Stomach smooth muscle (tissue), 2 donors: ENCODE measurements at regions not wholly inside any gene's neighbourhood (a gene's known extent, or its start where the extent isn't known, plus 50 kb on each side); places are given as distances from the start of the nearest gene placed in this dataset.

Experiments
- H3K27ac ChIP-seq: one replicate; pipeline ENCODE4 v1.7.0; 2013; ENCODE audit warnings: mild to moderate bottlenecking, low read length, inconsistent platforms
- H3K27me3 ChIP-seq, 2 donors: one replicate each; pipeline ENCODE4 v1.7.0; 2013; ENCODE audit warnings: low read length in 2 of 2; ENCODE audit not compliant: insufficient read depth in 2 of 2, control insufficient read depth in 1 of 2
- H3K36me3 ChIP-seq, 2 donors: one replicate each; pipeline ENCODE4 v1.7.0; 2013; ENCODE audit warnings: low read length in 2 of 2; ENCODE audit not compliant: control insufficient read depth in 2 of 2, insufficient read depth in 2 of 2
- H3K4me1 ChIP-seq: one replicate; pipeline ENCODE4 v1.7.0; 2013; ENCODE audit warnings: low read length; ENCODE audit not compliant: control insufficient read depth, insufficient read depth
- H3K4me3 ChIP-seq, 2 donors: one replicate each; pipeline ENCODE4 v1.7.0; 2013; ENCODE audit warnings: low read length in 2 of 2
- H3K9ac ChIP-seq, 2 donors: one replicate each; pipeline ENCODE4 v1.7.0; 2013; ENCODE audit warnings: low read length in 2 of 2, mild to moderate bottlenecking in 1 of 2
- H3K9me3 ChIP-seq, 2 donors: one replicate each; pipeline ENCODE4 v1.7.0; 2013; ENCODE audit warnings: low read length in 2 of 2; ENCODE audit not compliant: control insufficient read depth in 2 of 2
- donor health status: healthy.
- donor health status: Pancreatic carcinoma.

DNA sequence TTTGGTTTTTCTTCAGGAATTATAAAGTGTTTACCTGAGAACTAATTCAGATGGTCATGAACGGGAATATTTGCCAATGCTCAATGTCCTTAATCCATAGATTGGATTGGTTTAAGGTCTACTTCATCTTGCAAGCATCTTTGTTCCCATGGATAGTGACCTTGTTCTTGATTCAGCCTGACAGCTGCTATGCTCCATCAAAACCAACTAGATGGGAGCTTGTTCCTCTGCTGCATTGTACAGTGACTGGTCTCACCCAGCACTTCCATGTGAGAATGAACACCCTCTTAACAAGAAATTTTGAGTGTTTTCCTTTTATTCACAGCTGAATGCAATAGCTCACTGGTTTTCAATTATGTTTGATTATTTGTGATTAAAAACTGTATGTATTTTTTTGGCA, 312.6 kb upstream of the ACTBL2 start:
- Histone ChIP-seq H3K36me3 (no peaks in the 10 kb centered on the region), H3K4me1 (no peaks in the 10 kb centered on the region), H3K27ac (no peak overlapping the region), H3K4me3 (no peak overlapping the region), H3K27me3 (no peaks in the 10 kb centered on the region), H3K9me3 (no peaks in the 10 kb centered on the region), H3K9ac (no peak overlapping the region)

DNA sequence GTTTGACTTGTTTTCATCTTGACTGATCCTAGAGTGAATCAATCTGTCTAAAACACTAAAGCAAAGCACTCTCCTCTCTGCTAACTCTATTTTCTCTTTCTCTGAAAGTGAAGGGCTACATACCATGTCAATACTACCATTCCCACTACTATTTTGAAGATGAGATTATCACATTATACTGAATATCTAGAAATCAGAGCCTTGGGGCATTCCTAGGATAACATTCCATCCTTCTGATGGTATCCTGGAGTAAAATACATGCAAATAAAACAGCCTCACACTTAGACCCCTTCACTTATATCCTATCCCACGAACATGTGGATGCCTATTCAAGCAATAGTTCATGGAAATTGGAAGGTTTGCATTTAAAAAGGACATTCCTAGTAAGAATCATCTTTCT, 309.3 kb upstream of the ACTBL2 start:
- Histone ChIP-seq H3K4me1 (no peaks in the 10 kb centered on the region), H3K9me3 (no peaks in the 10 kb centered on the region), H3K36me3 (no peaks in the 10 kb centered on the region), H3K9ac (no peak overlapping the region), H3K27me3 (no peaks in the 10 kb centered on the region), H3K27ac (no peak overlapping the region), H3K4me3 (no peak overlapping the region)

DNA sequence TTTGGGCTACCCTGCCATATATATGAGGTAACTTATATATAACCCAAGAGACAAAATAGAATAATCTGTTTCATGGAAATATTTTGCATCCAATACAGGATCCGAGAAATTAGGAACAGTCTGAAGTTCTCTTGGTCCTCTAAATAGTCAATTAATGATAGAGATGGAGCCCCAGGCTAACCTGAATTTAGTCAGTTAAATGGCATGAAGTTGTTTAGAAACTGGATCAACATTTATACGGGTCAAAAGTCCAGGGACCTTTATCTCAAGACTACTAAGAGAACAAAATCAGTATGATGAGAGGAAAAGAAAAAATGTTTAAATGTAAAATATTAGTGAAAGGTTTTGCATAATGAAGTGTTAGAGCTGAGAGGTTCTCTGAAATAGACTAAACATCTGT, 303.3 kb upstream of the ACTBL2 start:
- Histone ChIP-seq H3K9ac (no peak overlapping the region), H3K27me3 (no peaks in the 10 kb centered on the region), H3K9me3 (no peaks in the 10 kb centered on the region), H3K36me3 (no peaks in the 10 kb centered on the region), H3K27ac (no peak overlapping the region), H3K4me3 (no peak overlapping the region), H3K4me1 (no peaks in the 10 kb centered on the region)

DNA sequence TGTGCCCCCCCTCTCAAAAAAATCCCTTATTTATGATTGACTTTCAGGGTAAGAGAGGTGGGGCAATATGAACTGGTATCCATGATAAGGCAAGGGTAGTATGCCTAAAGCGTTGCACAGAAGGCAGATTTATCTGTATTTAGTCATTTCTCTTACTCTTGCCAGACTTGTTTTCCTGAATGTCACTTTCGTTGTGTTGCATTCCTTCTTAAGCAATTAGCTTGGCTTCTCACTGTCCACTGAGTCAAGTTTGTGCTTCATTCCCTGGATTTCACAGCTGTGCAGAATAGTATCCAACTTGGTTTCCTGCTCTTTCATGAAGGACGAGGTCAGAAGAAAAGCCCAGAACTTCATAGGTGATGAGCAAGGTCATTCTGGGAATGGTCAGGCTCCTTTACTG, 301.5 kb upstream of the ACTBL2 start:
- Histone ChIP-seq H3K9ac (no peak overlapping the region), H3K36me3 (no peaks in the 10 kb centered on the region), H3K27ac (no peak overlapping the region), H3K27me3 (no peaks in the 10 kb centered on the region), H3K4me1 (no peaks in the 10 kb centered on the region), H3K4me3 (peak overlapping the region in 1 of 2 donors; percentile 30), H3K9me3 (no peaks in the 10 kb centered on the region)

DNA sequence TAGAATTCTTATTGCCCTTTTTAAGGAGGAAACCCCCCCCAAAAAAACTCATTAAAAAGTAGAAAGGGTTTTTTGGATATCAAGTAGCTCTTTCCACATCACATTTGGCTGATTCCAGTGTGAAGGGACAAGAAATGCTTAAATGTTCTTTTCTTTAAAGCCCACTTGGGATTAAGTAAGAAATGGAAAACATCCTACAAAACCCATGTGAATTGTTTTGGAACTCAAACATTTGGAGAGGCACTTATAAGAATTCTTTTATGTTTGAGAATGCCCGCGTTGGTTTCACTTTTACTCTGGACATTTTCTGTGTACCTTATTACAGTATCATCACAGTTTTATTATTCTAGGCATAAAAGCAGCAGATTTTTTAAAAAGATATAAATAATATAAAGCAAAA, 301.1 kb upstream of the ACTBL2 start:
- no peak overlapping the region for H3K9ac ChIP-seq
- H3K27ac ChIP-seq = no peak overlapping the region
- H3K4me3 ChIP-seq = no peak overlapping the region

DNA sequence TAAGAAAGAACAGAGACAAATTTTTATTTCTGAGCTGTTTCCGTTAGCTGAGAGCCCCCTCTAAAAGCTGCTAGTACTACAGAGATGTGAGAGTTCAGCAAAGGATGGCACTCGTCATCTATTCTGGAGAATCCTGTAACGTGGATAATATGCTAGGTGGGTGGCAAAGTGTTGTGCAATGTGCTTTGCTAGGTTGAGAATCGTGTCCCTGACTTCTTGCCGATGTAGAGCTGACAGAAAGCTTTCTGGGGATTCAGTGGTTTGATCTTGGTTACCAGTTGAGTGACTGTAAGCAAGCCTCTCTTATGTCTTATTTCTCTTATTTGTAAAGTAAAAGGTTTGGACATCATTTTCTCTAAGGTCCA, 298.3 kb upstream of the ACTBL2 start:
- H3K4me1 ChIP-seq = no peaks in the 10 kb centered on the region
- no peak overlapping the region for H3K9ac ChIP-seq
- no peak overlapping the region for H3K27ac ChIP-seq
- no peaks in the 10 kb centered on the region for H3K27me3 ChIP-seq
- no peak overlapping the region for H3K4me3 ChIP-seq
- no peaks in the 10 kb centered on the region for H3K9me3 ChIP-seq
- H3K36me3 ChIP-seq = no peaks in the 10 kb centered on the region

More for the DNA sequence above, 301.1 kb upstream of the ACTBL2 start:
- no peaks in the 10 kb centered on the region for H3K9me3 ChIP-seq
- no peaks in the 10 kb centered on the region for H3K4me1 ChIP-seq
- no peaks in the 10 kb centered on the region for H3K27me3 ChIP-seq
- no peaks in the 10 kb centered on the region for H3K36me3 ChIP-seq

- H3K27me3 ChIP-seq = no peaks in the 10 kb centered on the region
- no peak overlapping the region for H3K27ac ChIP-seq
- H3K4me1 ChIP-seq = no peaks in the 10 kb centered on the region
- no peaks in the 10 kb centered on the region for H3K36me3 ChIP-seq
- no peak overlapping the region for H3K9ac ChIP-seq
- no peak overlapping the region for H3K4me3 ChIP-seq
- H3K9me3 ChIP-seq = no peaks in the 10 kb centered on the region
These were observed 297.8 kb upstream of the ACTBL2 start for GRCh38 chr5:57780306-57780960.

GRCh38 chr5:57779383-57780223, 297.0 kb upstream of the ACTBL2 start:
- H3K9me3 ChIP-seq = no peaks in the 10 kb centered on the region
- H3K27ac ChIP-seq = no peak overlapping the region
- no peaks in the 10 kb centered on the region for H3K36me3 ChIP-seq
- no peaks in the 10 kb centered on the region for H3K4me1 ChIP-seq
- no peak overlapping the region for H3K4me3 ChIP-seq
- no peaks in the 10 kb centered on the region for H3K27me3 ChIP-seq
- H3K9ac ChIP-seq = no peak overlapping the region

GRCh38 chr5:57778501-57779091, 296.0 kb upstream of the ACTBL2 start:
- H3K36me3 ChIP-seq = no peaks in the 10 kb centered on the region
- H3K9me3 ChIP-seq = no peaks in the 10 kb centered on the region
- no peak overlapping the region for H3K27ac ChIP-seq
- H3K4me3 ChIP-seq = no peak overlapping the region
- H3K27me3 ChIP-seq = no peaks in the 10 kb centered on the region
- no peak overlapping the region for H3K9ac ChIP-seq
- no peaks in the 10 kb centered on the region for H3K4me1 ChIP-seq

DNA sequence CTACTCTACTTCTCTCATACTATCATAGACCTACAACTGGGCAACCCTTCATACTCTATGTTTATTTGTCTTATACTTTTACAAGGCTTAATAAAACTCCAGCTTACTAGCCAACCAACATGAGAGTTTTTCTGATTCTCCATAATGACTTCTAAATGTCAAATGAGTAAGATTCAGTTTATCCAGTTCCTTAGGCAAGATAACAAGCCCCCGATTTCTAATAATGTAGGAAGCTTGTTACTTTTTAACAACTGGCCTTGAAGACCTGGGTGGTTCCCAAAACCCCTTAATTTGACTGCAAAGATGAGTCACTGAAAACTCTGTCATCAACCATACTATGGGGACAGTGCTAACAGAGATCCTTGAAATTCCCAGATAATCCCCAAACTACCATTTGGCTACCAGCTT, 294.6 kb upstream of the ACTBL2 start:
- Histone ChIP-seq H3K9ac (no peak overlapping the region), H3K4me1 (no peaks in the 10 kb centered on the region), H3K36me3 (no peaks in the 10 kb centered on the region), H3K9me3 (no peaks in the 10 kb centered on the region), H3K27ac (no peak overlapping the region), H3K4me3 (no peak overlapping the region), H3K27me3 (no peaks in the 10 kb centered on the region)

DNA sequence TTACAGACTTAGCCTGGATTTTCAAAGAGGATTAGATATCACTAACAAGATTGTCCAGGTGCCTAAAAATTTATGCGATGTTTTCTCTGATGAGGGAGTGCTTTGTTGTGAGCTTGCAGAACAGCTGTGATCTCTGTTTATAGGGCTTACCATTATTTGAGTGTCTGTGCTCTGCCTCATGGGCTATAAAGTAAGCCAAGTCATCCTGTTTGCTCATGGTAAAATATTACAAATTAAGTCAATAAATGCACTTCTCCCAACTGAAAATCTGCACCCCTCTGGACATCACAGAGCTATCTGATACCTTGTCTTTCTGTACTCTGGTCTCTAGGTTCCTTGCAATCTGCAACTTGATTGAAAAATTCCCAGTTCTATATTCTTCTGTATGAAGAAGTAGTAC, 293.4 kb upstream of the ACTBL2 start:
- Histone ChIP-seq H3K27me3 (no peaks in the 10 kb centered on the region), H3K4me1 (no peaks in the 10 kb centered on the region), H3K4me3 (no peak overlapping the region)

More for the DNA sequence above, 293.4 kb upstream of the ACTBL2 start:
- Histone ChIP-seq H3K27ac (no peak overlapping the region), H3K9ac (no peak overlapping the region), H3K9me3 (no peaks in the 10 kb centered on the region), H3K36me3 (no peaks in the 10 kb centered on the region)
